ENCODE measurements at regions not wholly inside any gene's neighbourhood (a gene's known extent, or its start where the extent isn't known, plus 50 kb on each side); places are given as distances from the start of the nearest gene placed in this dataset.

DNA sequence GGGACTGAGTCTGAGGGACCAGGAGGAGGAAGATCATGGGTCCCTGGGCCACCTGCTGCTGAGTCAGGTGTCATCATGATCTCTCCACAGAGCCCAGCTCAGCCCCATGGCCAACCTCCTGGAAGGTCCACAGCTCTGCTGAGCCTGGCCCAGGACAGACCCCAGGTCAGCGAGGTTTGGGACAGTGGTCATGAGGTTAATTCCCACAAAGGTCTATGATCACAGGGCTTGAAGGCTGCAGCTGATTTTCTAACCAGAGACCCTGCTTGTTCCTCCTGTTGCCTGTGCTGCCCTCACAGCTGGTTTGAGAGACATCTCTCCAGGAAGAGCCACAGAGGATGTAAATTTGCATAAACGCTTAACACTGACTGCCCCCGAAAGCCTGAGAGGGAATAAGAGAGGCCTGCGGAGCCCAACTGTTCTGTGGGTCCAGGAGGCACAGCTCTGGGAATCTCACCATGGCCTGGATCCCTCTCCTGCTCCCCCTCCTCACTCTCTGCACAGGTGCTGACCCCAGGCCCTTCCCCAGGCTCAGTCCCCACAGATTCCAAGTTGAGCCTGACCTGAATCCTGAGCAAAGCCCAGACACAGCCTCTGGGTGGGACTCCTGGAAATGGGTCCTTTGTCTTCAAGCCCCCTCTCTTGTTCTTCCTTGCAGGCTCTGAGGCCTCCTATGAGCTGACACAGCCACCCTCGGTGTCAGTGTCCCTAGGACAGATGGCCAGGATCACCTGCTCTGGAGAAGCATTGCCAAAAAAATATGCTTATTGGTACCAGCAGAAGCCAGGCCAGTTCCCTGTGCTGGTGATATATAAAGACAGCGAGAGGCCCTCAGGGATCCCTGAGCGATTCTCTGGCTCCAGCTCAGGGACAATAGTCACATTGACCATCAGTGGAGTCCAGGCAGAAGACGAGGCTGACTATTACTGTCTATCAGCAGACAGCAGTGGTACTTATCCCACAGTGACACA, 102.8 kb downstream of the GGTLC2 start:
- Mint-ChIP-seq H3K9me3 (no peaks in the 10 kb centered on the region), H3K36me3 (no peaks in the 10 kb centered on the region), H3K27me3 (ENCODE audit: low read depth in 2 of 2) (peaks cover 0 to 2% of the 10 kb centered on the region in 2 donors), H3K4me1 (peaks cover 58 to 59% of the 10 kb centered on the region in 2 donors), H3K4me3 (peak overlapping the region; percentile 45), H3K27ac (peak overlapping the region; percentile 75 to 82)
- ATAC-seq (peak in 2 of 3 donors; percentile 42 to 62), DNase-seq (peak in 1 of 2 donors; percentile 14)
- H3K36me3 ChIP-seq (ENCODE audit: control insufficient read depth, insufficient read depth, low read length), result no peaks in the 10 kb centered on the region
- H3K4me1 ChIP-seq (ENCODE audit: control insufficient read depth, insufficient read depth, low read length), result peaks cover 47% of the 10 kb centered on the region
- TF ChIP-seq, protein P1, sequence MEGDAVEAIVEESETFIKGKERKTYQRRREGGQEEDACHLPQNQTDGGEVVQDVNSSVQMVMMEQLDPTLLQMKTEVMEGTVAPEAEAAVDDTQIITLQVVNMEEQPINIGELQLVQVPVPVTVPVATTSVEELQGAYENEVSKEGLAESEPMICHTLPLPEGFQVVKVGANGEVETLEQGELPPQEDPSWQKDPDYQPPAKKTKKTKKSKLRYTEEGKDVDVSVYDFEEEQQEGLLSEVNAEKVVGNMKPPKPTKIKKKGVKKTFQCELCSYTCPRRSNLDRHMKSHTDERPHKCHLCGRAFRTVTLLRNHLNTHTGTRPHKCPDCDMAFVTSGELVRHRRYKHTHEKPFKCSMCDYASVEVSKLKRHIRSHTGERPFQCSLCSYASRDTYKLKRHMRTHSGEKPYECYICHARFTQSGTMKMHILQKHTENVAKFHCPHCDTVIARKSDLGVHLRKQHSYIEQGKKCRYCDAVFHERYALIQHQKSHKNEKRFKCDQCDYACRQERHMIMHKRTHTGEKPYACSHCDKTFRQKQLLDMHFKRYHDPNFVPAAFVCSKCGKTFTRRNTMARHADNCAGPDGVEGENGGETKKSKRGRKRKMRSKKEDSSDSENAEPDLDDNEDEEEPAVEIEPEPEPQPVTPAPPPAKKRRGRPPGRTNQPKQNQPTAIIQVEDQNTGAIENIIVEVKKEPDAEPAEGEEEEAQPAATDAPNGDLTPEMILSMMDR (IDR thresholded peaks at IDR 0.05), result no peak
- H3K27me3 ChIP-seq (ENCODE audit: control insufficient read depth, insufficient read depth, low read length), result no peaks in the 10 kb centered on the region
- H3K4me3 ChIP-seq (ENCODE audit: low read length), result no peak overlapping the region
- no peaks in the 10 kb centered on the region for H3K9me3 ChIP-seq (ENCODE audit: control insufficient read depth, insufficient read depth, low read length)
- 45% methylated on average over 8 of the region's 8 CpGs for WGBS (ENCODE audit: insufficient coverage)
- peak overlapping the region; percentile 23 for H3K27ac ChIP-seq (ENCODE audit: low read length)
- intact Hi-C loops (cut with micrococcal nuclease), result loop anchor here (5.0 kb wide), 1 partner anchor 35 kb away; no protein-coding TSS in a partner anchor

DNA sequence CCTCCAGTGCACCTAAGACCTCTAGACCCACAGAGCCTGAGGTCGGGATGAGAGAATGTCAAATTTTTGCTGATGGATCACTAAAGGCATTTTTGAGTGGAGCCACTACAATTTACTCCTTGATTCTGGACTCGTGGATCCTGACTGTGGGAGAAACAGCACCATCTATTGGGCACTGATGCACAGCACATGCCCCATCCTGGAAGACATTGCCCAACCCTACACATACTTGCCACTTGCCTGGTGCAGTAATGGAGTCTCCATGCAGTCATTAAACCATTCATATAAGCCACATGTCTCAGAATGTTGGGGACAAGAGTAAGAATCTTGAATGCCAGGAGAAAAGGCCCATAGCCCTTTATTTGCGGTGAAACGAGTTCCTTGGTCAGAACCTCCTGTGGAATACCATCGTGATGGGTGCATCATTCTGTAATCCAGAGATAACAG, 103.9 kb downstream of the GGTLC2 start:
- intact Hi-C loops (cut with micrococcal nuclease), result loop anchor here (1.0 to 5.0 kb wide), 2 partner anchors 28 to 36 kb away; no protein-coding TSS in a partner anchor
- Histone ChIP-seq H3K27ac (ENCODE audit: low read length) (no peak overlapping the region), H3K36me3 (ENCODE audit: control insufficient read depth, insufficient read depth, low read length) (no peaks in the 10 kb centered on the region), H3K4me3 (ENCODE audit: low read length) (no peak overlapping the region), H3K9me3 (ENCODE audit: control insufficient read depth, insufficient read depth, low read length) (no peaks in the 10 kb centered on the region), H3K4me1 (ENCODE audit: control insufficient read depth, insufficient read depth, low read length) (peaks cover 50% of the 10 kb centered on the region), H3K27me3 (ENCODE audit: control insufficient read depth, insufficient read depth, low read length) (no peaks in the 10 kb centered on the region)
- no peaks in the 10 kb centered on the region for H3K36me3 Mint-ChIP-seq
- ATAC-seq, result peak in 2 of 3 donors; percentile 65 to 80
- H3K4me3 Mint-ChIP-seq, result peak overlapping the region; percentile 75
- H3K27ac Mint-ChIP-seq, result peak overlapping the region; percentile 75 to 82
- DNase-seq, result peak; percentile 31 to 77
- TF ChIP-seq, protein P1 (IDR thresholded peaks at IDR 0.05), result peak; percentile 84
- H3K9me3 Mint-ChIP-seq, result no peaks in the 10 kb centered on the region
- peaks cover 0 to 2% of the 10 kb centered on the region in 2 donors for H3K27me3 Mint-ChIP-seq (ENCODE audit: low read depth in 2 of 2)
- WGBS (ENCODE audit: insufficient coverage), result 60% methylated on average over 5 of the region's 5 CpGs
- H3K4me1 Mint-ChIP-seq, result peaks cover 54 to 56% of the 10 kb centered on the region in 2 donors

DNA sequence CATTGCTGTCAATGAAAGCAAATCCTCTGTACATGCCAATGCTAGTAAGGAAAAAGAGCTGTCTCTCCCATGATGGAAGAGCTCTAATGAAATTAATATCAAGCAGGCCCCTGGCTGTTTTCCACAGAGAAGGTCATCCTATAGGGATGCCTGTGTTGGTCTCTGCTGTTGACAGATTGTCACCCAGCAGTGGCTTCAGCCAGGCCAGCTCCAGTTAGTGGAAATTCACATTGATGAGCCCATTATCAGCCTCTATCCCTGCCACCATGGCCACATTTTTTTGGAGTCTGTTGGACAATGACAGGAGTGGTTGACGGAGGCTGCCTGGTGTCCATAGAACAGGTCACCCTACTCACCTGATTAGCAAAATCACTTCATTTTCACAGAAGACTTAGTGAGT, 104.3 kb downstream of the GGTLC2 start:
- WGBS (ENCODE audit: insufficient coverage), result no CpG with 5 or more reads among the region's 1 CpG
- Mint-ChIP-seq H3K27me3 (ENCODE audit: low read depth in 2 of 2) (no peaks in the 10 kb centered on the region), H3K9me3 (no peaks in the 10 kb centered on the region), H3K4me3 (no peak overlapping the region), H3K36me3 (no peaks in the 10 kb centered on the region), H3K4me1 (peaks cover 56 to 58% of the 10 kb centered on the region in 2 donors), H3K27ac (no peak overlapping the region)
- Histone ChIP-seq H3K9me3 (ENCODE audit: control insufficient read depth, insufficient read depth, low read length) (no peaks in the 10 kb centered on the region), H3K27me3 (ENCODE audit: control insufficient read depth, insufficient read depth, low read length) (no peaks in the 10 kb centered on the region), H3K36me3 (ENCODE audit: control insufficient read depth, insufficient read depth, low read length) (no peaks in the 10 kb centered on the region), H3K4me1 (ENCODE audit: control insufficient read depth, insufficient read depth, low read length) (peaks cover 50% of the 10 kb centered on the region), H3K27ac (ENCODE audit: low read length) (no peak overlapping the region), H3K4me3 (ENCODE audit: low read length) (no peak overlapping the region)
- TF ChIP-seq, protein P1 (IDR thresholded peaks at IDR 0.05), result no peak
- ATAC-seq (no peak), DNase-seq (no peak)
- intact Hi-C loops (cut with micrococcal nuclease), result loop anchor here (1.0 to 5.0 kb wide), 2 partner anchors 28 to 36 kb away; no protein-coding TSS in a partner anchor
